GM12878 (cell line): ENCODE measurements at regions not wholly inside any gene's neighbourhood (a gene's known extent, or its start where the extent isn't known, plus 50 kb on each side); places are given as distances from the start of the nearest gene placed in this dataset.

Experiments
- ATAC-seq: fragments of 200-7000 bp; cut with Tn5 transposase; 3 replicates; pipeline ENCODE4 v1.9.1; 2020; ENCODE audit warnings: mild to moderate bottlenecking, moderate library complexity
- BruUV-seq: library from RNA; stranded (reverse); fragments of 400-500 nt; replicated peaks from 2 replicates; lab custom pipeline; 2021; lab: Mats Ljungman, UMichigan
- CTCF ChIA-PET: fragments of 300-600 bp; sonication (Branson Sonifier 250); formaldehyde crosslinking; extraction: SDS; loops from one replicate; lab custom pipeline; 2021; ENCODE audit warnings: inconsistent platforms; lab: Yijun Ruan, JAX
- POLR2A ChIA-PET: fragments of 350-600 bp; formaldehyde crosslinking; extraction: SDS; loops from one replicate; lab custom pipeline; 2021; ENCODE audit warnings: inconsistent platforms; lab: Charles Lee
- RAD21 ChIA-PET: fragments of 300-600 bp; sonication (Branson Sonifier 250); formaldehyde crosslinking; loops from one replicate; lab custom pipeline; 2023; ENCODE audit warnings: antibody characterized with exemption; ENCODE audit not compliant: unreplicated experiment; lab: Charles Lee
- SMC1A ChIA-PET: fragments of 300-600 bp; sonication (Branson Sonifier 250); formaldehyde crosslinking; loops from one replicate; lab custom pipeline; 2023; ENCODE audit not compliant: unreplicated experiment, uncharacterized antibody; lab: Charles Lee
- DNase-seq: peaks from one replicate; pipeline ENCODE4 v3.0.0-alpha.2; 2011; ENCODE audit warnings: low read depth, low spot score
- FAIRE-seq: peaks from 3 replicates; lab custom pipeline; 2011; peaks lifted over from hg19 to GRCh38; lab: Jason Lieb, UNC
- H2AFZ ChIP-seq: 2 replicates; pipeline ENCODE4 v1.6.0; 2011; ENCODE audit warnings: low read depth, low read length, control low read depth; ENCODE audit not compliant: control insufficient read depth
- H3K27ac ChIP-seq: 2 replicates; pipeline ENCODE4 v1.5.1; 2011; ENCODE audit warnings: control low read depth; ENCODE audit not compliant: control insufficient read depth, insufficient read depth
- H3K27me3 ChIP-seq, 2 experiments: replicated peaks in 1 of 2; 2 replicates each; pipeline versions ENCODE4 v1.6.0 to v1.6.1; 2011; ENCODE audit warnings: low read length in 1 of 2; ENCODE audit not compliant: control insufficient read depth in 2 of 2, insufficient read depth in 2 of 2
- H3K36me3 ChIP-seq, 2 experiments: 2 replicates each; pipeline ENCODE4 v1.5.1; 2011; ENCODE audit warnings: low read length in 1 of 2; ENCODE audit not compliant: control insufficient read depth in 2 of 2, insufficient read depth in 2 of 2
- H3K4me1 ChIP-seq: 2 replicates; pipeline ENCODE4 v1.6.1; 2011; ENCODE audit warnings: mild to moderate bottlenecking, low read length, moderate library complexity, mixed read lengths; ENCODE audit not compliant: control insufficient read depth, insufficient read depth
- H3K4me2 ChIP-seq: 2 replicates; pipeline ENCODE4 v1.6.0; 2011; ENCODE audit warnings: control low read depth; ENCODE audit not compliant: control insufficient read depth, insufficient read depth
- H3K4me3 ChIP-seq: fragments of 200-600 bp; sonication (generic); 2 replicates; pipeline ENCODE4 v1.5.1; 2016
- H3K79me2 ChIP-seq: 2 replicates; pipeline ENCODE4 v1.6.0; 2011; ENCODE audit warnings: low read length; ENCODE audit not compliant: control insufficient read depth, insufficient read depth
- H3K9ac ChIP-seq: 2 replicates; pipeline ENCODE4 v1.8.0; 2011; ENCODE audit warnings: low read length, control low read depth, mixed read lengths; ENCODE audit not compliant: control insufficient read depth, insufficient read depth
- H3K9me3 ChIP-seq: replicated peaks from 3 replicates; pipeline ENCODE4 v1.5.1; 2011; ENCODE audit warnings: mild to moderate bottlenecking, low read length; ENCODE audit not compliant: control insufficient read depth, insufficient read depth
- H4K20me1 ChIP-seq: 2 replicates; pipeline ENCODE4 v1.6.0; 2011; ENCODE audit not compliant: control insufficient read depth, insufficient read depth
- BRCA1 ChIP-seq: IDR thresholded peaks from 2 replicates; pipeline ENCODE4 v1.6.1; 2011; ENCODE audit warnings: low read depth, low read length, improper control_type of control experiment
- HCFC1 ChIP-seq: fragments of 150-350 bp; IDR thresholded peaks from 2 replicates; pipeline ENCODE4 v1.6.1; 2014; ENCODE audit warnings: low read length
- HDAC2 ChIP-seq: fragments of 200-600 bp; sonication (generic); IDR thresholded peaks from 2 replicates; pipeline ENCODE4 v1.6.1; 2017
- LARP7 ChIP-seq: fragments of 450-650 bp; IDR thresholded peaks from 2 replicates; pipeline ENCODE4 v1.6.1; 2017; ENCODE audit warnings: mild to moderate bottlenecking
- MTA2 ChIP-seq: fragments of 450-650 bp; IDR thresholded peaks from 2 replicates; pipeline ENCODE4 v1.6.1; 2016; ENCODE audit warnings: low read depth, mild to moderate bottlenecking, moderate library complexity
- MTA3 ChIP-seq: IDR thresholded peaks from 2 replicates; pipeline ENCODE4 v1.6.1; 2012; ENCODE audit warnings: low read length, inconsistent platforms, borderline replicate concordance
- NR2C1 ChIP-seq: fragments of 450-650 bp; IDR thresholded peaks from 2 replicates; pipeline ENCODE4 v1.6.1; 2017; ENCODE audit warnings: antibody characterized with exemption, mild to moderate bottlenecking, moderate library complexity
- PKNOX1 ChIP-seq: fragments of 450-650 bp; IDR thresholded peaks from 2 replicates; pipeline ENCODE4 v1.6.1; 2016; ENCODE audit warnings: mild to moderate bottlenecking
- SPI1 ChIP-seq: IDR thresholded peaks from 2 replicates; pipeline ENCODE4 v1.6.1; 2011; ENCODE audit warnings: low read depth, mild to moderate bottlenecking, low read length, moderate library complexity, borderline replicate concordance; ENCODE audit not compliant: insufficient read depth
- ZNF384 ChIP-seq: IDR thresholded peaks from 2 replicates; pipeline ENCODE4 v1.6.1; 2012; ENCODE audit warnings: low read depth, mild to moderate bottlenecking, low read length, improper control_type of control experiment, borderline replicate concordance
- WGBS: methylation state at CpG from one replicate; pipeline ENCODE4 v1.1.6; 2016; ENCODE audit warnings: low lambda C conversion rate; ENCODE audit not compliant: insufficient replicate concordance, insufficient coverage; ENCODE audit errors: missing lambda C conversion rate; 5-methylcytosine and 5-hydroxymethylcytosine counted together
- in situ Hi-C: fragments of 300-500 bp; cut with MboI; formaldehyde crosslinking; loops from 9 replicates; pipeline ENCODE4 v1.14.3; 2018; ENCODE audit warnings: mixed read lengths
- intact Hi-C: fragments of 100-400 bp; cut with micrococcal nuclease; formaldehyde crosslinking; loops from one replicate; pipeline ENCODE4 v1.14.2; 2022; ENCODE audit not compliant: unreplicated experiment
- TF ChIP-seq, protein P1 (sequence below): IDR thresholded peaks from 2 replicates; pipeline ENCODE4 v1.6.1; 2011; ENCODE audit warnings: mild to moderate bottlenecking, low read depth, low read length, moderate library complexity; ENCODE audit not compliant: insufficient replicate concordance
- TF ChIP-seq, protein P2 (sequence below): fragments of 450-650 bp; formaldehyde crosslinking; IDR thresholded peaks from 2 replicates; pipeline ENCODE4 v1.4.0; 2022; ENCODE audit warnings: mild to moderate bottlenecking, moderate library complexity
- TF ChIP-seq, protein P3 (sequence below): fragments of 450-650 bp; IDR thresholded peaks from 2 replicates; pipeline ENCODE4 v1.6.1; 2017; ENCODE audit warnings: mild to moderate bottlenecking

DNA sequence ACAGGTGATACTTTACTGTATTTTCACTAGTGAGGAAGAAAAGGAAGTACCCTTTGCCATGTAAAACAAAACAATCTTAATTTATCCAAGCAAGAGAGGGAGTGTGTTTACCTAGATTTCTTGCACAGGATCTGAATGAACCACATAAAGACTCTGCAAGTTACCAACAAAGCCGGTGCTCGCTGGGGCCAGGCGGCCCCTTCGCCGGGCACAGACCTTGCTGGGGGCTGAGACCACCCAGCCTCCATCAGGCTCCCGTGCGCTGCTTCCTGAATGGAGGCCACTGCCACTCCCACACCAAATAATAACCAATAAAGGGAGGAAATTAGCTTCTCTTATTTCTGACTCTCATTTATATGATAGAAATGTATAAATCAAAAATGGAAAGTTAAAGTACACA, 625.0 kb upstream of the ADARB2 start:
- RAD21 ChIA-PET: no interaction called here
- SMC1A ChIA-PET: no interaction called here

More for the DNA sequence above, 625.0 kb upstream of the ADARB2 start:
- FAIRE-seq: no peak
- Histone ChIP-seq H4K20me1 (no peaks in the 10 kb centered on the region), H3K36me3 (no peaks in the 10 kb centered on the region), H3K9me3 (no peaks in the 10 kb centered on the region)
- 23% methylated on average over 7 of the region's 7 CpGs for WGBS
- in situ Hi-C loops: no loop called here
- intact Hi-C loops: no loop called here
- ChIA-PET POLR2A (no interaction called here), CTCF (no interaction called here)
- BruUV-seq: no TSS peak
- no peak for DNase-seq
- TF ChIP-seq PKNOX1 (no peak), NR2C1 (no peak), MTA2 (no peak), SPI1 (no peak), MTA3 (no peak), ZNF384 (no peak), BRCA1 (no peak), HCFC1 (no peak), HDAC2 (no peak), LARP7 (no peak)
- TF ChIP-seq, protein P1, sequence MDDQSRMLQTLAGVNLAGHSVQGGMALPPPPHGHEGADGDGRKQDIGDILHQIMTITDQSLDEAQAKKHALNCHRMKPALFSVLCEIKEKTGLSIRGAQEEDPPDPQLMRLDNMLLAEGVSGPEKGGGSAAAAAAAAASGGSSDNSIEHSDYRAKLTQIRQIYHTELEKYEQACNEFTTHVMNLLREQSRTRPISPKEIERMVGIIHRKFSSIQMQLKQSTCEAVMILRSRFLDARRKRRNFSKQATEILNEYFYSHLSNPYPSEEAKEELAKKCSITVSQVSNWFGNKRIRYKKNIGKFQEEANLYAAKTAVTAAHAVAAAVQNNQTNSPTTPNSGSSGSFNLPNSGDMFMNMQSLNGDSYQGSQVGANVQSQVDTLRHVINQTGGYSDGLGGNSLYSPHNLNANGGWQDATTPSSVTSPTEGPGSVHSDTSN: no peak
- TF ChIP-seq, protein P2, sequence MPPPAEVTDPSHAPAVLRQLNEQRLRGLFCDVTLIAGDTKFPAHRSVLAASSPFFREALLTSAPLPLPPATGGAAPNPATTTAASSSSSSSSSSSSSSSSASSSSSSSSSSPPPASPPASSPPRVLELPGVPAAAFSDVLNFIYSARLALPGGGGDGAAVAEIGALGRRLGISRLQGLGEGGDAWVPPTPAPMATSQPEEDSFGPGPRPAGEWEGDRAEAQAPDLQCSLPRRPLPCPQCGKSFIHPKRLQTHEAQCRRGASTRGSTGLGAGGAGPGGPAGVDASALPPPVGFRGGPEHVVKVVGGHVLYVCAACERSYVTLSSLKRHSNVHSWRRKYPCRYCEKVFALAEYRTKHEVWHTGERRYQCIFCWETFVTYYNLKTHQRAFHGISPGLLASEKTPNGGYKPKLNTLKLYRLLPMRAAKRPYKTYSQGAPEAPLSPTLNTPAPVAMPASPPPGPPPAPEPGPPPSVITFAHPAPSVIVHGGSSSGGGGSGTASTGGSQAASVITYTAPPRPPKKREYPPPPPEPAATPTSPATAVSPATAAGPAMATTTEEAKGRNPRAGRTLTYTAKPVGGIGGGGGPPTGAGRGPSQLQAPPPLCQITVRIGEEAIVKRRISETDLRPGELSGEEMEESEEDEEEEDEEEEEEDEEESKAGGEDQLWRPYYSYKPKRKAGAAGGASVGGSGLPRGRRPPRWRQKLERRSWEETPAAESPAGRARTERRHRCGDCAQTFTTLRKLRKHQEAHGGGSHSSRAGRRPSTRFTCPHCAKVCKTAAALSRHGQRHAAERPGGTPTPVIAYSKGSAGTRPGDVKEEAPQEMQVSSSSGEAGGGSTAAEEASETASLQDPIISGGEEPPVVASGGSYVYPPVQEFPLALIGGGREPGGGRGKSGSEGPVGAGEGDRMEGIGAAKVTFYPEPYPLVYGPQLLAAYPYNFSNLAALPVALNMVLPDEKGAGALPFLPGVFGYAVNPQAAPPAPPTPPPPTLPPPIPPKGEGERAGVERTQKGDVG (CRISPR knock-in tag): no peak
- TF ChIP-seq, protein P3, sequence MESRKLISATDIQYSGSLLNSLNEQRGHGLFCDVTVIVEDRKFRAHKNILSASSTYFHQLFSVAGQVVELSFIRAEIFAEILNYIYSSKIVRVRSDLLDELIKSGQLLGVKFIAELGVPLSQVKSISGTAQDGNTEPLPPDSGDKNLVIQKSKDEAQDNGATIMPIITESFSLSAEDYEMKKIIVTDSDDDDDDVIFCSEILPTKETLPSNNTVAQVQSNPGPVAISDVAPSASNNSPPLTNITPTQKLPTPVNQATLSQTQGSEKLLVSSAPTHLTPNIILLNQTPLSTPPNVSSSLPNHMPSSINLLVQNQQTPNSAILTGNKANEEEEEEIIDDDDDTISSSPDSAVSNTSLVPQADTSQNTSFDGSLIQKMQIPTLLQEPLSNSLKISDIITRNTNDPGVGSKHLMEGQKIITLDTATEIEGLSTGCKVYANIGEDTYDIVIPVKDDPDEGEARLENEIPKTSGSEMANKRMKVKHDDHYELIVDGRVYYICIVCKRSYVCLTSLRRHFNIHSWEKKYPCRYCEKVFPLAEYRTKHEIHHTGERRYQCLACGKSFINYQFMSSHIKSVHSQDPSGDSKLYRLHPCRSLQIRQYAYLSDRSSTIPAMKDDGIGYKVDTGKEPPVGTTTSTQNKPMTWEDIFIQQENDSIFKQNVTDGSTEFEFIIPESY: no peak
- TF ChIP-seq, all 136 proteins: peak for 0
- Histone ChIP-seq H3K4me3 (no peak overlapping the region), H3K4me2 (no peak overlapping the region), H3K27me3 (no peaks in the 10 kb centered on the region), H3K4me1 (no peaks in the 10 kb centered on the region), H3K79me2 (no peaks in the 10 kb centered on the region), H3K9ac (no peak overlapping the region), H3K27ac (no peak overlapping the region), H2AFZ (no peak overlapping the region)
- no peak for ATAC-seq
